ENCODE measurements at regions not wholly inside any gene's neighbourhood (a gene's known extent, or its start where the extent isn't known, plus 50 kb on each side); places are given as distances from the start of the nearest gene placed in this dataset.

GRCh38 chr4:184526228-184526627, 51.9 kb upstream of the IRF2 start:
- TF ChIP-seq CTCF (IDR thresholded peaks at IDR 0.05; ENCODE audit: borderline replicate concordance, extremely low read depth, low read length, poor library complexity, severe bottlenecking) (no peak), EZH2 (IDR thresholded peaks at IDR 0.05; ENCODE audit: borderline replicate concordance, low read depth, low read length, severe bottlenecking) (no peak)

Measured in DND-41 (cell line).